GM23338 (cell line): ENCODE measurements at regions not wholly inside any gene's neighbourhood (a gene's known extent, or its start where the extent isn't known, plus 50 kb on each side); places are given as distances from the start of the nearest gene placed in this dataset.

ENCODE experiments used
- ATAC-seq: fragments of 200-7000 bp; cut with Tn5 transposase; 3 replicates; pipeline ENCODE4 v1.9.1; 2020
- DNase-seq: peaks from one replicate; pipeline ENCODE4 v3.0.0-alpha.2; 2015; ENCODE audit warnings: low spot score
- H2AFZ ChIP-seq: fragments of 200-600 bp; sonication (generic); 2 replicates; pipeline ENCODE4 v1.8.0; 2016; ENCODE audit warnings: antibody characterized with exemption, mild to moderate bottlenecking, moderate library complexity
- H3F3A ChIP-seq: fragments of 200-600 bp; sonication (generic); replicated peaks from 2 replicates; pipeline ENCODE4 v1.8.0; 2017; ENCODE audit warnings: antibody characterized with exemption, mixed run types, low read depth
- H3K27ac ChIP-seq: fragments of 200-600 bp; sonication (generic); 2 replicates; pipeline ENCODE4 v1.6.1; 2016; ENCODE audit warnings: low read depth
- H3K27me3 ChIP-seq: fragments of 200-600 bp; sonication (generic); 2 replicates; pipeline ENCODE4 v1.8.0; 2016; ENCODE audit warnings: mild to moderate bottlenecking, mixed run types, moderate library complexity; ENCODE audit not compliant: insufficient read depth
- H3K36me3 ChIP-seq: fragments of 200-600 bp; sonication (generic); 2 replicates; pipeline ENCODE4 v1.8.0; 2016; ENCODE audit warnings: mild to moderate bottlenecking; ENCODE audit not compliant: insufficient read depth
- H3K4me1 ChIP-seq: fragments of 200-600 bp; sonication (generic); 2 replicates; pipeline ENCODE4 v1.8.0; 2016; ENCODE audit warnings: mild to moderate bottlenecking, moderate library complexity; ENCODE audit not compliant: insufficient read depth
- H3K4me2 ChIP-seq: fragments of 200-600 bp; sonication (generic); 2 replicates; pipeline ENCODE4 v1.7.1; 2017; ENCODE audit warnings: mixed run types
- H3K4me3 ChIP-seq: fragments of 200-600 bp; sonication (generic); 2 replicates; pipeline ENCODE4 v1.6.1; 2016; ENCODE audit warnings: mixed run types
- H3K79me2 ChIP-seq: fragments of 200-600 bp; sonication (generic); replicated peaks from 2 replicates; pipeline ENCODE4 v1.8.0; 2017; ENCODE audit warnings: mild to moderate bottlenecking; ENCODE audit not compliant: insufficient read depth
- H3K9me2 ChIP-seq: fragments of 200-600 bp; sonication (generic); 2 replicates; pipeline ENCODE4 v1.8.0; 2017; ENCODE audit not compliant: insufficient read depth
- H4K20me1 ChIP-seq: fragments of 200-600 bp; sonication (generic); replicated peaks from 2 replicates; pipeline ENCODE4 v1.8.0; 2017; ENCODE audit warnings: mild to moderate bottlenecking; ENCODE audit not compliant: insufficient read depth
- H3K27ac Mint-ChIP-seq: 2 replicates; pipeline ENCODE4 v1.8.0; 2020; ENCODE audit warnings: inconsistent platforms, mild to moderate bottlenecking, moderate library complexity, mixed read lengths
- H3K27me3 Mint-ChIP-seq: 3 replicates; pipeline ENCODE4 v1.8.0; 2022; ENCODE audit warnings: low read depth, mild to moderate bottlenecking, moderate library complexity, mixed read lengths, inconsistent platforms; ENCODE audit not compliant: insufficient read depth, poor library complexity
- H3K36me3 Mint-ChIP-seq: 3 replicates; pipeline ENCODE4 v1.8.0; 2021; ENCODE audit warnings: low read depth, mild to moderate bottlenecking, inconsistent platforms, moderate library complexity, mixed read lengths
- H3K4me1 Mint-ChIP-seq: 3 replicates; pipeline ENCODE4 v1.8.0; 2020; ENCODE audit warnings: mild to moderate bottlenecking, inconsistent platforms, mixed read lengths
- H3K4me3 Mint-ChIP-seq: 3 replicates; pipeline ENCODE4 v1.8.0; 2021; ENCODE audit warnings: moderate library complexity, mild to moderate bottlenecking, inconsistent platforms, mixed read lengths
- H3K9me3 Mint-ChIP-seq: 3 replicates; pipeline ENCODE4 v1.8.0; 2020; ENCODE audit warnings: moderate library complexity, mild to moderate bottlenecking, inconsistent platforms, mixed read lengths
- CTCF ChIP-seq, 2 experiments: fragments of 200-600 bp in 1 of 2; sonication (generic) in 1 of 2; conservative IDR thresholded peaks; 2 replicates each; pipeline versions ENCODE4 v1.5.1 to v1.6.1; 2016 to 2017; ENCODE audit warnings: antibody characterized with exemption in 2 of 2, low read depth in 2 of 2, mild to moderate bottlenecking in 2 of 2, moderate library complexity in 1 of 2
- ETS1 ChIP-seq: IDR thresholded peaks from 2 replicates; pipeline ENCODE4 v1.6.1; 2016; ENCODE audit warnings: antibody characterized with exemption
- EZH2 ChIP-seq: fragments of 200-600 bp; sonication (generic); IDR thresholded peaks from one replicate; pipeline ENCODE4 v1.8.0; 2017; ENCODE audit warnings: antibody characterized with exemption, mild to moderate bottlenecking, low read depth; ENCODE audit not compliant: unreplicated experiment
- EZH2phosphoT487 ChIP-seq: fragments of 200-600 bp; sonication (generic); IDR thresholded peaks from one replicate; pipeline ENCODE4 v1.8.1; 2018; ENCODE audit warnings: antibody characterized with exemption; ENCODE audit not compliant: unreplicated experiment
- JUNB ChIP-seq: IDR thresholded peaks from one replicate; pipeline ENCODE4 v1.6.1; 2016; ENCODE audit warnings: antibody characterized with exemption; ENCODE audit not compliant: unreplicated experiment
- NANOG ChIP-seq: IDR thresholded peaks from 2 replicates; pipeline ENCODE4 v1.6.1; 2016; ENCODE audit warnings: antibody characterized with exemption, borderline replicate concordance
- STAT1 ChIP-seq: IDR thresholded peaks from one replicate; pipeline ENCODE4 v1.6.1; 2016; ENCODE audit warnings: antibody characterized with exemption; ENCODE audit not compliant: unreplicated experiment
- ZNF331 ChIP-seq: fragments of 250-450 bp; sonication (Bioruptor Pico); IDR thresholded peaks from 2 replicates; pipeline ENCODE4 v1.5.0; 2020; ENCODE audit warnings: low read depth, mild to moderate bottlenecking, moderate library complexity
- TF ChIP-seq, protein P1 (sequence below): IDR thresholded peaks from one replicate; pipeline ENCODE4 v1.6.1; 2018; ENCODE audit warnings: antibody characterized with exemption; ENCODE audit not compliant: unreplicated experiment

DNA sequence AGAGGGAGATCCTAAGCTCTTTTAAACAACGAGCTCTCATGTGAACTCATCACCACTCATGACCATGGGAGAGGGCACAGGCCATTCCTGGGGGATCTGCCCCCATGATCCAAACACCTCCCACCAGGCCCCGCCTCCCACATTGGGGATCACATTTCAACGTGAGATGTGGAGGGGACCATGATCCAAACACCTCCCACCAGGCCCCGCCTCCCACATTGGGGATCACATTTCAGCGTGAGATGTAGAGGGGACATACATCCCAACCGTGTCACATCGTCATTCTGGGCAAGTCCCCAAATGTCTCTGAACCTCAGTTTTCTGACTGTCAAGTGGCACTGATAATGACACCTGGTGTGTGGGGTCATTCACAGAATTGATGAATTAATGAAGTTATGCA is 641.8 kb downstream of the CDH26 start (continued):
- TF ChIP-seq CTCF (conservative IDR thresholded peaks at IDR 0.05; ENCODE audit: low read depth in 2 of 2) (no peak), EZH2phosphoT487 (no peak), ZNF331 (CRISPR knock-in tag) (no peak), EZH2 (no peak), ETS1 (no peak), JUNB (no peak)
- TF ChIP-seq, protein P1, sequence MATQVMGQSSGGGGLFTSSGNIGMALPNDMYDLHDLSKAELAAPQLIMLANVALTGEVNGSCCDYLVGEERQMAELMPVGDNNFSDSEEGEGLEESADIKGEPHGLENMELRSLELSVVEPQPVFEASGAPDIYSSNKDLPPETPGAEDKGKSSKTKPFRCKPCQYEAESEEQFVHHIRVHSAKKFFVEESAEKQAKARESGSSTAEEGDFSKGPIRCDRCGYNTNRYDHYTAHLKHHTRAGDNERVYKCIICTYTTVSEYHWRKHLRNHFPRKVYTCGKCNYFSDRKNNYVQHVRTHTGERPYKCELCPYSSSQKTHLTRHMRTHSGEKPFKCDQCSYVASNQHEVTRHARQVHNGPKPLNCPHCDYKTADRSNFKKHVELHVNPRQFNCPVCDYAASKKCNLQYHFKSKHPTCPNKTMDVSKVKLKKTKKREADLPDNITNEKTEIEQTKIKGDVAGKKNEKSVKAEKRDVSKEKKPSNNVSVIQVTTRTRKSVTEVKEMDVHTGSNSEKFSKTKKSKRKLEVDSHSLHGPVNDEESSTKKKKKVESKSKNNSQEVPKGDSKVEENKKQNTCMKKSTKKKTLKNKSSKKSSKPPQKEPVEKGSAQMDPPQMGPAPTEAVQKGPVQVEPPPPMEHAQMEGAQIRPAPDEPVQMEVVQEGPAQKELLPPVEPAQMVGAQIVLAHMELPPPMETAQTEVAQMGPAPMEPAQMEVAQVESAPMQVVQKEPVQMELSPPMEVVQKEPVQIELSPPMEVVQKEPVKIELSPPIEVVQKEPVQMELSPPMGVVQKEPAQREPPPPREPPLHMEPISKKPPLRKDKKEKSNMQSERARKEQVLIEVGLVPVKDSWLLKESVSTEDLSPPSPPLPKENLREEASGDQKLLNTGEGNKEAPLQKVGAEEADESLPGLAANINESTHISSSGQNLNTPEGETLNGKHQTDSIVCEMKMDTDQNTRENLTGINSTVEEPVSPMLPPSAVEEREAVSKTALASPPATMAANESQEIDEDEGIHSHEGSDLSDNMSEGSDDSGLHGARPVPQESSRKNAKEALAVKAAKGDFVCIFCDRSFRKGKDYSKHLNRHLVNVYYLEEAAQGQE, result no peak

DNA sequence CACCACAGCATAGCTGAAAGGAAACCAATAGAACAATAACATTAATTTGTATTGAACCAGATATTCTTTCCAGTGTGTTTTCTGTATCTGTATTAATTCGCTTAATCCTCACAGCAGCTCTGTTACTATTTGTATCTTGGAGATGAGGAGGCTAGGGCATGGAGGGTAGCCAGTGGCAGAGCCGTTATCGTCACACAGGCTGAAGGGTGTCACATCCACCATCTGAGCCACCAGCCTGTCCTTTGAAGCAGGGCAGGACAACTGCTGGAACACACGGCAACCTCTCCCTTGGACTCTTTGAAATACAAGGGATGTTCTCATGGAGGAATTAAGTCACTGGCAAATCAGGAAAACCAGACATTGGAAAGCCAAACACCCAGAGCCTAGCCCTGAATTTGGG is 628.0 kb upstream of the CDH4 start:
- H3K4me3 ChIP-seq, result no peak overlapping the region
- H3F3A ChIP-seq, result no peaks in the 10 kb centered on the region
- Mint-ChIP-seq H3K4me1 (no peaks in the 10 kb centered on the region; the same call in 2 of the 3 replicates), H3K4me3 (no peak overlapping the region), H3K27me3 (peaks cover 6% of the 10 kb centered on the region), H3K9me3 (no peaks in the 10 kb centered on the region; the same call in 2 of the 3 replicates), H3K36me3 (peaks cover under 1% of the 10 kb centered on the region; the same call in 2 of the 3 replicates), H3K27ac (no peak overlapping the region)
- H3K27me3 ChIP-seq, result no peaks in the 10 kb centered on the region
- H4K20me1 ChIP-seq, result no peaks in the 10 kb centered on the region
- H3K27ac ChIP-seq, result no peak overlapping the region
- no peaks in the 10 kb centered on the region for H3K4me1 ChIP-seq
- H3K79me2 ChIP-seq, result no peaks in the 10 kb centered on the region
- H3K36me3 ChIP-seq, result no peaks in the 10 kb centered on the region
- no peak overlapping the region for H3K4me2 ChIP-seq
- no peaks in the 10 kb centered on the region for H3K9me2 ChIP-seq
- no peak for DNase-seq
- H2AFZ ChIP-seq, result no peak overlapping the region
- no peak for ATAC-seq
- no peak for TF ChIP-seq EZH2phosphoT487
- TF ChIP-seq ETS1, result no peak
- TF ChIP-seq JUNB, result no peak
- no peak for TF ChIP-seq EZH2
- TF ChIP-seq ZNF331 (CRISPR knock-in tag), result no peak
- TF ChIP-seq STAT1, result no peak
- no peak for TF ChIP-seq NANOG
